Calu3 (cell line): ENCODE measurements at regions not wholly inside any gene's neighbourhood (a gene's known extent, or its start where the extent isn't known, plus 50 kb on each side); places are given as distances from the start of the nearest gene placed in this dataset.

Experiments
- BruUV-seq: library from RNA; stranded (reverse); fragments of 400-500 nt; replicated peaks from 2 replicates; lab custom pipeline; 2021; lab: Mats Ljungman, UMichigan
- CTCF ChIA-PET: fragments of 300-600 bp; sonication (Branson Sonifier 250); formaldehyde crosslinking; loops from one replicate; lab custom pipeline; 2022; ENCODE audit warnings: antibody characterized with exemption; lab: Charles Lee
- DNase-seq: peaks from one replicate; pipeline ENCODE4 v3.0.0; 2022
- H3K27ac Mint-ChIP-seq: one replicate; pipeline ENCODE4 v1.8.0; 2022; ENCODE audit warnings: mixed read lengths; ENCODE audit not compliant: unreplicated experiment
- H3K27me3 Mint-ChIP-seq: one replicate; pipeline ENCODE4 v1.8.0; 2022; ENCODE audit warnings: mixed read lengths; ENCODE audit not compliant: unreplicated experiment
- H3K36me3 Mint-ChIP-seq: one replicate; pipeline ENCODE4 v1.8.0; 2022; ENCODE audit warnings: mild to moderate bottlenecking, moderate library complexity, mixed read lengths; ENCODE audit not compliant: insufficient read depth, unreplicated experiment
- H3K4me1 Mint-ChIP-seq: one replicate; pipeline ENCODE4 v1.8.0; 2022; ENCODE audit warnings: mild to moderate bottlenecking, low read depth, mixed read lengths; ENCODE audit not compliant: unreplicated experiment
- H3K4me3 Mint-ChIP-seq: one replicate; pipeline ENCODE4 v1.8.0; 2022; ENCODE audit warnings: mild to moderate bottlenecking, low read depth, moderate library complexity, mixed read lengths; ENCODE audit not compliant: unreplicated experiment
- H3K9me3 Mint-ChIP-seq: one replicate; pipeline ENCODE4 v1.8.0; 2022; ENCODE audit warnings: low read depth, mixed read lengths; ENCODE audit not compliant: unreplicated experiment
- intact Hi-C: fragments of 100-400 bp; cut with micrococcal nuclease; formaldehyde crosslinking; loops from one replicate; pipeline ENCODE4 v1.10.0; 2022; ENCODE audit not compliant: unreplicated experiment
- TF ChIP-seq, protein P1 (sequence below): fragments of 200-600 bp; IDR thresholded peaks from one replicate; pipeline ENCODE4 v1.8.0; 2022; ENCODE audit warnings: antibody characterized with exemption; ENCODE audit not compliant: unreplicated experiment

DNA sequence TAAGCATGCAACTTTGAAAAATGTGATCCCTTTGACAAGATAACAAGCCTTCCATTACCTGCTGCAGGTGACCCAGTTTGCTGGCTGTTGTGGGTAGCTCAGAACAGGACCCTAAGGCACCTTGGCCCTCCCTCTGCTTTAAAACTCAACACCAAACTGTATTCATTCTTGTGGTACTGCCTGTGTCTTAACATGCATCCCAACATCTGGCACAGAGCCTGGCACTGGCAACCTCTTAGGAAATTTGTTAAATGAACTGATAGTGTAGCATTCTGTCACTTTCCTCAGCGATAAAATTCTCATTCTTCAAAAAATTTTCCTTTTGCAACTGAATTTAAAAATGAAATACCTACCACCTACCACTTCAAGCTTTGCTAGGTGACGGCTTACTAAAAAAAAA, 287.3 kb upstream of the ADAMTS9 start:
- Mint-ChIP-seq H3K36me3 (no peaks in the 10 kb centered on the region), H3K27ac (no peak overlapping the region), H3K4me3 (no peak overlapping the region), H3K4me1 (peaks cover 17% of the 10 kb centered on the region), H3K9me3 (no peaks in the 10 kb centered on the region), H3K27me3 (no peaks in the 10 kb centered on the region)
- CTCF ChIA-PET = interaction anchor here (0.7 kb wide), 1 partner anchor 274 kb away, joined by 9 read pairs; no protein-coding TSS in a partner anchor
- BruUV-seq = no TSS peak
- DNase-seq = no peak
- intact Hi-C loops = no loop called here
- TF ChIP-seq, protein P1, sequence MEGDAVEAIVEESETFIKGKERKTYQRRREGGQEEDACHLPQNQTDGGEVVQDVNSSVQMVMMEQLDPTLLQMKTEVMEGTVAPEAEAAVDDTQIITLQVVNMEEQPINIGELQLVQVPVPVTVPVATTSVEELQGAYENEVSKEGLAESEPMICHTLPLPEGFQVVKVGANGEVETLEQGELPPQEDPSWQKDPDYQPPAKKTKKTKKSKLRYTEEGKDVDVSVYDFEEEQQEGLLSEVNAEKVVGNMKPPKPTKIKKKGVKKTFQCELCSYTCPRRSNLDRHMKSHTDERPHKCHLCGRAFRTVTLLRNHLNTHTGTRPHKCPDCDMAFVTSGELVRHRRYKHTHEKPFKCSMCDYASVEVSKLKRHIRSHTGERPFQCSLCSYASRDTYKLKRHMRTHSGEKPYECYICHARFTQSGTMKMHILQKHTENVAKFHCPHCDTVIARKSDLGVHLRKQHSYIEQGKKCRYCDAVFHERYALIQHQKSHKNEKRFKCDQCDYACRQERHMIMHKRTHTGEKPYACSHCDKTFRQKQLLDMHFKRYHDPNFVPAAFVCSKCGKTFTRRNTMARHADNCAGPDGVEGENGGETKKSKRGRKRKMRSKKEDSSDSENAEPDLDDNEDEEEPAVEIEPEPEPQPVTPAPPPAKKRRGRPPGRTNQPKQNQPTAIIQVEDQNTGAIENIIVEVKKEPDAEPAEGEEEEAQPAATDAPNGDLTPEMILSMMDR = no peak

DNA sequence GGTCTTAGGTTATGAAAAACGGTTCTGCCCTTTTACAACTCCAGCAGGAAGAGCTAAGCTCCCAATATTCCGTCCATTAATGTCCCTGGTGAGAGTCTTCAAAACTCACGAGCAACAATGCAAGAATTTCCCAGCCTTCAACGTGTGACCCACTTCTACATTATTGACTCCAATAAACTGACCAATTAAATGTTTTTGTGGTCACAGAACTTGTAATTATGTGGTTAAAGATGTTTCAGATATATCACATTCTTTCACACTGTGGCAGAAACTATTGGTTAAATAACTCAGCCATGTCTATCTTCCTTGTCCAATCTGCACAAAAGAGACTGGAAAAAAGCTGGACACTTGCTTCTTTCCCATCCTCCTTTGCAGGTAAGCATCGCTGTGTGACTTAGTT, 286.6 kb upstream of the ADAMTS9 start:
- no peak overlapping the region for H3K4me3 Mint-ChIP-seq
- TF ChIP-seq, protein P1 = no peak
- H3K36me3 Mint-ChIP-seq = no peaks in the 10 kb centered on the region
- no peaks in the 10 kb centered on the region for H3K27me3 Mint-ChIP-seq
- no peak overlapping the region for H3K27ac Mint-ChIP-seq
- DNase-seq = no peak
- peaks cover 17% of the 10 kb centered on the region for H3K4me1 Mint-ChIP-seq
- intact Hi-C loops = no loop called here
- no peaks in the 10 kb centered on the region for H3K9me3 Mint-ChIP-seq
- no TSS peak for BruUV-seq
- CTCF ChIA-PET = no interaction called here

DNA sequence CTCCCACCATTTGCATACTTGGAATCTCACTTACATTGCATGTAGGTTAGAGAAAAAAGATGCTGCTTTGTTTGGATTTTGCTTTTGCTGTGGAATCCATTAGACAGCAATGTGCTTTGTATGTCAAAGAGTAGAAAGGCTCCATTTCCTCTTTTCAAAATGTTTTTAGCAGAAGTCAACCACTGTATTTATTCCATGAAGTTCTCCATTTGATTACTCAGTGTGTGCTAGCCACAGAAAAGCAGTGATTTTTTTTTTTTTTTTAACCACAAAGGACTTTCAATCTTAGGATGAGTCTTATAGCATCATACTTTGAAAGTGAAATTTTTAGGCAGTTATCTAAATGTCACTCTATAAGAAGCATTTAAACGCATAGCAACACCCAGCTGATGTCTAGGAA, 285.0 kb upstream of the ADAMTS9 start:
- Mint-ChIP-seq H3K27me3 (no peaks in the 10 kb centered on the region), H3K27ac (no peak overlapping the region), H3K9me3 (no peaks in the 10 kb centered on the region), H3K4me1 (peaks cover 16% of the 10 kb centered on the region), H3K4me3 (no peak overlapping the region), H3K36me3 (no peaks in the 10 kb centered on the region)
- intact Hi-C loops = no loop called here
- no peak for DNase-seq
- BruUV-seq = no TSS peak
- CTCF ChIA-PET = no interaction called here
- TF ChIP-seq, protein P1 = no peak

DNA sequence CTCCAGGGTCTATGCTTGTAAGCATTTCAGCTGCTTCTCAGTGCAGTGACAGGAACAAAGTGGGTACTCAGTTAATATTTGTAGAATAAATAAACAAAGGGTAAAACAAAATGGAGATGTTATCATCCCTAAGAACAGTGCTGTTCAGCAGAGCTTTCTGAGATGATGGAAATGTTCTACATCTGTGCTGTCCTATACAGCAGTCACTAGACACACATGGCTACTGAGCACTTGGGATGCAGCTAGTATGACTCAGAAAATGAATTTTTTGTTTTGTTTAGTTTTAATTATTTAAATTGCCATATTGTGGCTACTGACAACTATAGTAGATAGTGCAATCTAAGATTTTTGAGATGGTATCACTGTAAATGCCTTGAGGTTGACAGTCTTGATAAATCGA, 283.8 kb upstream of the ADAMTS9 start:
- DNase-seq = no peak
- TF ChIP-seq, protein P1 = no peak
- no peaks in the 10 kb centered on the region for H3K27me3 Mint-ChIP-seq
- CTCF ChIA-PET = no interaction called here
- peaks cover 4% of the 10 kb centered on the region for H3K4me1 Mint-ChIP-seq
- no peak overlapping the region for H3K4me3 Mint-ChIP-seq
- no peaks in the 10 kb centered on the region for H3K36me3 Mint-ChIP-seq
- no TSS peak for BruUV-seq
- intact Hi-C loops = no loop called here
- H3K27ac Mint-ChIP-seq = no peak overlapping the region
- no peaks in the 10 kb centered on the region for H3K9me3 Mint-ChIP-seq
